ENCODE measurements at regions not wholly inside any gene's neighbourhood (a gene's known extent, or its start where the extent isn't known, plus 50 kb on each side); places are given as distances from the start of the nearest gene placed in this dataset.

DNA sequence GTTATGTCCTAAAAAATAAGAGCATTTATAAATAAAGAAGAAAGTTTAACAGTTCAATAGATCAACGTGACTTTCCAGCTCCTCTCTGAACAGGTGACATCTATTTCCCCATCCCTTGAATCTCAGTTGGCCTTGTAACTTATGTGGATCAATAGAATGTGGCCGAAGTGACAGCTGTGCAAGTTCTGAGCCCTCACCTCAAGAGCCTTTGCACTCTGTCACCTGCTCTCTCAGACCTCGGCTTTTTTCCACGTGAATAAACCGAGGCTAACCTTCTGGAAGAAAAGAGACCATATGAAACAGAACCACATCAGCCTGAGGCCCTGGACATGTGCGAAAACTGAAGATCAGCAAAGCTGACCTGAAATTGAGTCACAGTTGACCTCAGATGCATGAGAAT, 253.0 kb downstream of the DAD1 start:
- H3K36me3 ChIP-seq: no peaks in the 10 kb centered on the region
- DNase-seq: no peak
- no peaks in the 10 kb centered on the region for H3K27me3 ChIP-seq (replicated peaks in 1 of 7)
- no peak for TF ChIP-seq POLR2A (IDR thresholded peaks at IDR 0.05)
- no peak for TF ChIP-seq POLR2AphosphoS5 (IDR thresholded peaks at IDR 0.05)
- TF ChIP-seq, protein P1, sequence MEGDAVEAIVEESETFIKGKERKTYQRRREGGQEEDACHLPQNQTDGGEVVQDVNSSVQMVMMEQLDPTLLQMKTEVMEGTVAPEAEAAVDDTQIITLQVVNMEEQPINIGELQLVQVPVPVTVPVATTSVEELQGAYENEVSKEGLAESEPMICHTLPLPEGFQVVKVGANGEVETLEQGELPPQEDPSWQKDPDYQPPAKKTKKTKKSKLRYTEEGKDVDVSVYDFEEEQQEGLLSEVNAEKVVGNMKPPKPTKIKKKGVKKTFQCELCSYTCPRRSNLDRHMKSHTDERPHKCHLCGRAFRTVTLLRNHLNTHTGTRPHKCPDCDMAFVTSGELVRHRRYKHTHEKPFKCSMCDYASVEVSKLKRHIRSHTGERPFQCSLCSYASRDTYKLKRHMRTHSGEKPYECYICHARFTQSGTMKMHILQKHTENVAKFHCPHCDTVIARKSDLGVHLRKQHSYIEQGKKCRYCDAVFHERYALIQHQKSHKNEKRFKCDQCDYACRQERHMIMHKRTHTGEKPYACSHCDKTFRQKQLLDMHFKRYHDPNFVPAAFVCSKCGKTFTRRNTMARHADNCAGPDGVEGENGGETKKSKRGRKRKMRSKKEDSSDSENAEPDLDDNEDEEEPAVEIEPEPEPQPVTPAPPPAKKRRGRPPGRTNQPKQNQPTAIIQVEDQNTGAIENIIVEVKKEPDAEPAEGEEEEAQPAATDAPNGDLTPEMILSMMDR (IDR thresholded peaks at IDR 0.05 in 8 of 11, conservative IDR thresholded peaks at IDR 0.05 in 3 of 11): no peak
- intact Hi-C loops (cut with DNase I; ENCODE audit: low total_unique reads): no loop called here
- no peaks in the 10 kb centered on the region for H3K4me1 ChIP-seq
- H3K27ac ChIP-seq: no peak overlapping the region
- H3K9me3 ChIP-seq: no peaks in the 10 kb centered on the region
- no peak overlapping the region for H3K4me3 ChIP-seq
- WGBS, 5 donors: 87 to 92% (median 89%) methylated on average over 6 of the region's 6 CpGs

DNA sequence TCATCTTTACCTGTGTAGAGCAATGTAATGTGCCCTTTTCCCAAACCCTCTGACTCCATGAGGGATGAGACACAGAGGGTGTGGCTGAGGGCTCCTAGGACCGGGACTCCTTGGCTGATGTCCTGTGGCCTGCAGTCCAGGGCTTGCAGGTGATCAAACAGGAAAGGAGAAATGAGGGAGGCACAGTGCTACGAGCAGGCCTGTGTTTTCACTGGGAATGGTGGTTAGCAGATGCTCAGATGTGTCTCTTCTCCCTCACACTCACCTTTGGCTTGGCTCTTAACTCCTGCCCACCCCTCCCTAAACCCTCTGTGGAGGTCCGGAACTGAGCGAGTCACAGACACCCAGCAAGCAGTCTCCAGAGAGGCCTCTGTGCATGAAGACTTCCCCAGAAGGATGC, 254.4 kb downstream of the DAD1 start:
- no peaks in the 10 kb centered on the region for H3K36me3 ChIP-seq
- intact Hi-C loops (cut with DNase I; ENCODE audit: low total_unique reads): no loop called here
- DNase-seq: no peak
- 74 to 89% (median 85%) methylated on average over 4 of the region's 4 CpGs for WGBS, 5 donors
- TF ChIP-seq POLR2A (IDR thresholded peaks at IDR 0.05): no peak
- TF ChIP-seq, protein P1 (IDR thresholded peaks at IDR 0.05 in 8 of 11, conservative IDR thresholded peaks at IDR 0.05 in 3 of 11): no peak
- TF ChIP-seq POLR2AphosphoS5 (IDR thresholded peaks at IDR 0.05): no peak
- peaks cover 0 to 10% (median 8%) of the 10 kb centered on the region in 8 donors for H3K9me3 ChIP-seq
- no peaks in the 10 kb centered on the region for H3K27me3 ChIP-seq (replicated peaks in 1 of 7)
- no peak overlapping the region for H3K4me3 ChIP-seq
- no peaks in the 10 kb centered on the region for H3K4me1 ChIP-seq
- no peak overlapping the region for H3K27ac ChIP-seq

DNA sequence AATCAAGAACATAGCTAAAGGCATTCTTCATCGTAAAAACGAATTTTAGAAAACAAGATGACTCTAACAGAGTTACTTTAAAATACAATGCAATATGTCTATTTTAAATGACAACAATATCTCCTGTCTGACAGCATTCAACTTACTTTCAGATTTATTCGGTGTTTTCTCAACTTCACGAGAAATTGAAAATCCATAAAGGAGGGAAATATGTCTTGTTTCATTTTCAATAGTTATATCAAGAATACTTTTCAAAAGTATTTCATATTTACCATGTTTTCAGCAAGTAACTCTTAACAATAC, 254.8 kb downstream of the DAD1 start:
- WGBS, 5 donors: 71 to 83% (median 79%) methylated on average over 4 of the region's 4 CpGs
- intact Hi-C loops (cut with DNase I; ENCODE audit: low total_unique reads): no loop called here
- no peak overlapping the region for H3K27ac ChIP-seq
- H3K27me3 ChIP-seq (replicated peaks in 1 of 7): no peaks in the 10 kb centered on the region
- TF ChIP-seq POLR2A (IDR thresholded peaks at IDR 0.05) (no peak), POLR2AphosphoS5 (IDR thresholded peaks at IDR 0.05) (no peak)
- TF ChIP-seq, protein P1 (IDR thresholded peaks at IDR 0.05 in 8 of 11, conservative IDR thresholded peaks at IDR 0.05 in 3 of 11): no peak
- no peaks in the 10 kb centered on the region for H3K36me3 ChIP-seq
- no peaks in the 10 kb centered on the region for H3K4me1 ChIP-seq
- H3K9me3 ChIP-seq: peaks cover 0 to 14% (median 12%) of the 10 kb centered on the region in 8 donors
- no peak overlapping the region for H3K4me3 ChIP-seq
- DNase-seq: no peak

DNA sequence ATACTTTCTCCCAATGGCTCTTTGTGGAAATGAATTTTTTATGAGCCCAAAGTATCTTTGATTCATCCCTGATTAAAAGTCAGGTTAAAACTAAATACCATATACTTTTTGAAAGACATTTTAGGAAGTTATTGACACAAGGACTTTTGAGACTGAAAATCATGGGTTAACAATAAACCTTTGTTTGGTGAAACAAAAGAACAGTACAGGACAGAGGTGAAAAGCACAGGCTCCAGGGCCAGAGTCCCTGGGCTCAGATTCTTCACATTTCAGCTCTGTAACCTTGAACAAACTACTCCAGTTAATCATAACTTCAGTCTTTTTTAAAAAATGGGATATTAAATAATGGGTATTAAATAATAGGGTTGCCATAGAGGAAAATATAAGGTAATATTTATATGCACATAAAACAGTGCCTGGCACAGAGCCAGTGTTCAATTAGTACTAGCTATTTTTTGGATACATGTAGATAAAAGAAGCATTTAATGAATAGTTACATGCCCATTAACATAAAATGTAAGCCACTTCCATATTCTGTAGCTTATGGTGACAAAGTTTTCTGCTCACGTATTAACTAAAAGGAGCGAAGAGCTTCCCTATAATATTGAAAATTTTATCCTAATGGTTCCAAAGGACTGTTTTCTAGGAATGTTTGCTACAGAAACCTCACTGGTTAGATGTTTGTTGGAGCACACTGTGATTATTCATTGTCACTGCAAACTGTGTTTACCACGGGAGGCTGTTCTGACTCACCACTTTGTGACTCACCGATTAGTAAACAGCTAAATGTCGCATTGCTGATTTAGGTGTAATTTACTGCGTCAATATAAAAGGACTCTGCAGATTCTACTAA, 255.4 kb downstream of the DAD1 start:
- TF ChIP-seq POLR2A (IDR thresholded peaks at IDR 0.05) (no peak), POLR2AphosphoS5 (IDR thresholded peaks at IDR 0.05) (no peak)
- TF ChIP-seq, protein P1 (IDR thresholded peaks at IDR 0.05 in 8 of 11, conservative IDR thresholded peaks at IDR 0.05 in 3 of 11): no peak
- H3K4me1 ChIP-seq: no peaks in the 10 kb centered on the region
- no peak for DNase-seq
- H3K36me3 ChIP-seq: no peaks in the 10 kb centered on the region
- peaks cover 0 to 20% (median 17%) of the 10 kb centered on the region in 8 donors for H3K9me3 ChIP-seq
- H3K27ac ChIP-seq: no peak overlapping the region
- H3K4me3 ChIP-seq: no peak overlapping the region
- intact Hi-C loops (cut with DNase I; ENCODE audit: low total_unique reads): no loop called here
- no peaks in the 10 kb centered on the region for H3K27me3 ChIP-seq (replicated peaks in 1 of 7)
- 70 to 83% (median 77%) methylated on average over 6 of the region's 6 CpGs for WGBS, 5 donors
